ENCODE measurements at regions not wholly inside any gene's neighbourhood (a gene's known extent, or its start where the extent isn't known, plus 50 kb on each side); places are given as distances from the start of the nearest gene placed in this dataset.

DNA sequence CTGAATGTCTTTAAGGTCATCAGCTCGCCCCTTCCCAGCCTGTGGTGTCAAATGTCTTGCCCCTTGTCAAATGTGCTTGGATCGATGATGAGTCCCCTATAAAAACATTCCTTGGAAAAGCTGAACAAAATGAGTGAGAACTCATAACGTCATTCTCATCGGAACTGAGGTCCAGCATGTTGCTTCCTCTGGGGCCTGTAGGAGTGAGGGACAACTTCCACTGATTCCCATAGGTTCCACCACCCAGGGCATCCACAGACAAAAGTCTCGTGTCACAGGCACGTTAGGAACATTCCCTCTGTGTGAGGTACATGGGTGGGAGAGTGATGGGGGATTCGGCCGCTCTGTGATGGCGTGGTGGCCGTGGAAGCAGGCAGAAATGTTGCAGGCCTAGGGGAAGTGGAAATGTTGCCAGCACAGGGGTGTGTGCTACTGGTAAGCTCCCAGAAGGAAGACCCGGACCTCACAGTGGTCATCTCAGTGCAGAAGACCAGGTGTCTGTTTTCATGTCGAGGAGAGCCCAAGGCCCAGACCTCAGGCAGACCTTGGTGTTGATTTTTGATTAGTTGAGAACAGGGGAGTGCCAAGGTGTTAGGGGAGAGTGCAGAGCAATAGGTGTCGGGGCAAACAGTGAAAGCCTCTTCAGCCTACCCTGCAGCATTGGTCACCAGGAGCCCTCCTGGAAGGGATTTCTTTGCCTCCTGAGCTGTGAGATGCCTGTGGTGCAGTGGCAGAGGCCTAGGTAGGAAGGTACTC is 96.8 kb downstream of the SNRPN start:
- ChIA-PET CTCF (no interaction called here), POLR2A (no interaction called here)

DNA sequence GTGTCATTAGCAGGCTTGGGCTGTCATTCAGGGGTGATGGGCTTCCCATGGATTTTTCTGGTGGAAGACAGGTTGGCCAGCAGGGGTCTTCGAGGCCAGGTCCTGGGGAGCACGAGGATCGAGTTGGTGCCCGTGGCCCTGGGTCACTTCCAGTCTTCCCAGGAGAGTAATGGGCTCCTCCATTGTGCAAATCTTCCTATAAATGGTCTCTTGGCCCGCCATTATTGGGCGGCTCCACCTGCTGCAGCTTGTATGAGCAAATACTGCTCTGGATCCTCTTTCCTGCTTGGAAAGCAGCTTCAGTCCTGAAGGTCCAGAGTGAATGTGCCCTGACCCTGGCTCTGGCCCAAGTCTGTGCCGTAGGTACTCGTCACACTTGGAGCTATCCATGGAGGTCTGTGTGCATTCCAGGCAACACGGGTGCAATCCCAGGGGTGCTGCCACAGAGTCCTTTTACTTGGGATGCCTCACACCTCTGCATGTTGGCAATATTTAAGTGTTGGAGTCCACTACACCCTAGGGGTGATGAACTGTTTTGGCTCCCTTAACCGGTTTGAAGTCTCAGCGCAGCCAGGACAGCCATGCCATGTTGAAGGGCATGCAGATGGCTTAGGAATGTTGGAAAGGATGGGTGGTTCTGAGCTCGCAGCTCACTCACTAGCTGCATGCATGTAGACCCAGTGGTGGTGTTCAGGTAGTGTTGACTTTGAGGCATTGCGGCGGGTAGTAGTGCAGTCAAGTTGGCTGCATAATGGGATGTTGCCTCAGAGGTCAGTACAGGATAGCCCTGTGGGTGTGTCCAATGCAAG is 97.6 kb downstream of the SNRPN start:
- ChIA-PET POLR2A (no interaction called here), CTCF (no interaction called here)

DNA sequence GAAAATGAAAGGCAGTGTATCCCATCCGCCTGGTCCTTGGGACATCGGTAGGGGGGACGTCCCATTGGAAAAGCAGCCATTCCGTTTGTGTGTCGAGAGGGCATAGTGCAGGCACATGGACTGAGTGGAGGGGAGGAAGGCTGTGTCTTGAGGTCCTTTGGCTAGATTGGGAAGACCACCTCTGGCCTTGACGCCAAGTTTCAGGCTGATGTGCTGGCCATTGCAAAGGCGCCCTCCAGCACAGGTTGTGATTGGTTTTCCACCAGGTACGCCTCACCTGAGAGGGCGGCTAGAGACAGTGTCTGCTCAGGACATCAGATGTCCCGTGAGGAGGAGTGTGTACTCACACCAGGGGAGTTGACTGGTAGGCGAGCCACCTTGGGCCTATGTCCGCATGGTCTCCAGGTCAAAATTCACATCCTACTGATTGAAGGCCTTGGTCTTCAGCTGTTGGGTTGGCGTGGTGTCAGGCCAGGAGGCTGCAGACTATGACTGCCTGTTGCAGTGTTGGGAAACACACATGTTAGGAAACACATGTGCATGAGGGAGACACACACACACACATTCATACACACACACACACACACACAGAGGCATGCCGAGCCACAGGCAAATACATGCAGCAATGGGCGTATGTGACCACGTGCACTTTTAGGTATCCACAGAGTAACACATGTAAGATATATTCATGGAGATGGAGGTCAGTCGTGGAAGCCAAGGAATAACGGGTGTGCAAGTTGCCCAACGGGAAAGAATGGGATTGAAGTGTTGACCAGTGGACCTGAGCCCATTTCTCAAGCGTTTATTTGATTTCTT is 98.4 kb downstream of the SNRPN start:
- ChIA-PET POLR2A (no interaction called here), CTCF (no interaction called here)

DNA sequence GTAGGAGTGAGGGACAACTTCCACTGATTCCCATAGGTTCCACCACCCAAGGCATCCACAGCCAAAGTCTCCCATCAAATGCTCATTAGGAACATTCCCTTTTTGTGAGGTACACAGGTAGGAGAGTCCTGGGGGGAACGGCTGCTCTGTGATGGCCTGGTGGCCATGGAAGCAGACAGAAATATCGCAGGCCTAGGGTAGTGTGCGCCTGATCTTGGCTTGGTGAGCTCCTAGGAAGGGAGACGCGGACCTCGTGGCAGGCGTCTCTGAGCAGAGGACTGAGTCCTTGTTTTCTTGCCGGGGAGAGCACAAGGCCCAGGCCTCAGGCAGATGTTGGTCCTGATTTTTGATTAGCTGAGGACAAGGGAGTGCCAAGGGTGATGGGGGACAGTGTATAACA is 99.5 kb downstream of the SNRPN start:
- POLR2A ChIA-PET, result no interaction called here
- CTCF ChIA-PET, result no interaction called here

DNA sequence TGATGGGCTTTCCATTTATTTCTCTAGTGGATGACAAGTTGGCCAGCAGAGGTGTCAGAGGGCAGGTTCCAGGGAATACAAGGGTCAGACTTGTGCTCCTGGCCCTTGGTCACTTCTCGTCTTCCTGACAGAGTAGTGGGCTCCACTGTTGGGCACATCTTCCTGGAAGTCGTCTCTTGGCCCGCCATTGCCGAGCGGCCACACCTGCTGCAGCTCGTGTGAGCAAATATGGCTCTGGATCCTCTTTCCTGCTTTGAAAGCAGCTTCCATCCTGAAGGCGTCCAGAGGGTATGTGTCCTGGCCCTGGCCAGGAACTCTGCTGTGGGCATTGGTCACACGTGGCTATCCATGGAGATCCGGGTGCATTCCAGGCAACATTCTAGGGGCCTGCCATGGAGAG is 100.2 kb downstream of the SNRPN start:
- POLR2A ChIA-PET, result no interaction called here
- CTCF ChIA-PET, result no interaction called here

DNA sequence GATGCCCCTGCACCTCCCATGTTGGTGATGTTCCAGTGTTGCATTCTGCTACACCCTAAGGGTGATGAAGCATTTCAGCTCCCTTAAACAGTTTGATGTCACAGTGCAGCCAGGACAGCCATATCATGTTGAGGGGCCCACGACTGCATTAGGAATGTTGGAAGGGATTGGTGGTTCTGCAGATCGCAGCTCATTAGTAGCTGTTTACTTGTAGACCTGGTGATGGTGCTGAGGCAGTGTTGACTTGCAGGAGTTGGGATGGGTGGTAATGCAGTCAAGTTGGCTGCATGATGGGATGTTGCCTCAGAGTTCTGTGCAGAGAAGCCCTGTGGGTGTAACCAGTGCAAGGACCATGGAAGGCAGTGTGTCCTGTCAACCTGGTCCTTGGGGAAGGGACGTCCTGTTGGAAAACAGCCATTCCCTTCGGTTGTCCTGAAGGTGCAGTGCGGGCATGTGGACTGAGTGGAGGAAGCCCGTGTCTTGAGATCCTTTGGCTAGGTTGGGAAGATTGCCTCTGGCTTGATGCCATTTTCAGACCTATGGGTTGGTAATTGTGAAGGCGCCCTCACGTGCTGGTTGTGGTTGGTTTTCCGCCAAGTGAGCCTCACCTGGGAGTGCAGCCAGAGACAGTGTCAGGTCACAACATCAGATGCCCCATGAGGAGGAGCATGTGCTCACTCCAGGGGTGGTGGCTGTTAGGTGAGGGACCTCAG is 100.7 kb downstream of the SNRPN start:
- POLR2A ChIA-PET, result no interaction called here
- CTCF ChIA-PET, result no interaction called here

DNA sequence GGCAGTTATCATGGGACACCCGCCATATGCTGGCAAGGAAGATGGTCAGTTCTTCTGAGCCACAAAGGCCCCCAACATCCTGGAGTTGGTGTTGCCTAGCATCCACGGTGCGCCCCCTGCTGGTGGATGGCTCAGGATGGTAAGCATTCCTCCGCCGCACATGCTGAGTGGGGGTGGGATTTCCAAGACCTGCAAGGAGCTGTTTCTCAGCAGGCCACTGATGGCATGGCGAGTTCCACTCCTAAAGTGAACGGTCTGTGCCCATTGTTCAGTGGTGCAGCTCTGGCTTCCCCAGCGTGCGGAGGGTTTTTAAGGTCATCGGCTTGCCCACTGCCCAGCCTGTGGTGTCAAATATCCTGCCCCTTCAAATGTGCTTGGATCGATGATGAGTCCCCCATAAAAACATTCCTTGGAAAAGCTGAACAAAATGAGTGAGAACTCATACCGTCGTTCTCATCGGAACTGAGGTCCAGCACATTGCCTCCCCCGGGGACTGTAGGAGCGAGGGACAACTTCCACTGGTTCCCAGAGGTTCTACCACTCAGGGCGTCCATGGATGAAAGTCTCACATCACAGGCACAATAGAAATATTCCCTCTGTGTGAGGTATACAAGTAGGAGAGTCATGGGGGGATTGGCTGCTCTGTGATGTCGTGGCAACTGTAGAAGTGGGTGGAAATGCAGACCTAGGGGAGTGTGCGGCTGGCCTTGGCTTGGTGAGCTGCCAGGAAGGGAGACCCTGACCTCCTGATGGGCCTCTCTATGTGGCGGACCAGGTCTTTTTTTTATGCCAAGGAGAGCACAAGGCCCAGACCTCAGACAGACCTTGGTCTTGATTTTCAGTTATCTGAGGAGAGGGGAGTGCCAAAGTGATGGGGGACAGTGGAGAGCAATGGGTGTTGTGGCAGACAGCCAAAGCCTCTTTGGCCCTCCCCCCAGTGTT is 102.0 kb downstream of the SNRPN start:
- POLR2A ChIA-PET, result no interaction called here
- CTCF ChIA-PET, result no interaction called here

DNA sequence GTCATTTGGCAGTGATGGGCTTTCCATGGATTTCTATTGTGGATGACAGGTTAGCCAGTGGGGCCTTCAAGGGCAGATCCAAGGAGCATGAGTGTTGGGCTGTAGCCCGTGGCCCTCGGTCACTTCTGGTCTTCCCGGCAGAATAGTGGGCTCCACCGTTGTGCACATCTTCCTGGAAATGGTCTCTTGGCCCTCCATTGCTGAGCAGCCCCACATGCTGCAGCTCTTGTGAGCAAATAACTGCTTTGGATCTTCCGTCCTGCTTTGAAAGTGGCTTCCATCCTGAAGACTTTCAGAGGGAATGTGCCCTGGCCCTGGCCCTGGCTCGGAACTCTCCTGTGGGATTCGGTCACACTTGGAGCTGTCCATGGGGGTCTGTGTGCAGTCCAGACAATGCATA is 102.8 kb downstream of the SNRPN start:
- CTCF ChIA-PET, result no interaction called here
- POLR2A ChIA-PET, result no interaction called here

DNA sequence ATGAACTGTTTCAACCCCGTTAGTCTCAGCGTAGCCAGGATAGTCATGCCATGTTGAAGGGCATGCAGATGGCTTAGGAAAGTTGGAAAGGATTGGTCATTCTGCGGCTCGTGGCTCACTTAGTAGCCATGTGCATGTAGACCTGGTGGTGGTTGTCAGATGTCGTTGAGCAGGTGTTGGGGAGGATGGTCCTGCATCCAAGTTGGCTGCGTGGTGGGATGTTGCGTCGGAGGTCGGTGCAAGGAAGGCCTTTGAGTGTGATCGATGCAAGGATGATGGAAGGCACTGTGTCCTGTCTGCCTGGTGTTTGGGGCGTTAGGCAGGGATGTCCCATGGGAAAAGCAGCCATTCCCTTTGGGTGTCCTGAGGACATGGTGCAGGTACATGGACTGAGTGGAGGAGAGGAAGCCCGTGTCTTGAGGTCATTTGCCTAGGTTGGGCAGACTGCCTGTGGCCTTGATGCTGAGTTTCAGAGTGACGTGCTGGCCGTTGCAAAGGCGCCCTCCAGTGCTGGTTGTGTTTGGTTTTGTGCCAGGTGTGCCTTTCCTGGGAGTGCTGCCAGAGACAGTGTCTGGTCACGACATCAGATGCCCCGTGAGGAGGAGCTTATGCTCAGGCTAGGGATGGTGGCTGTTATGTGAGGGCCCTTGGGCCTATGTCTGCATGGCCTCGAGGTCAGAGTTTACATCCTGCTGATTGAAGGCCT is 103.4 kb downstream of the SNRPN start:
- POLR2A ChIA-PET, result no interaction called here
- CTCF ChIA-PET, result no interaction called here

DNA sequence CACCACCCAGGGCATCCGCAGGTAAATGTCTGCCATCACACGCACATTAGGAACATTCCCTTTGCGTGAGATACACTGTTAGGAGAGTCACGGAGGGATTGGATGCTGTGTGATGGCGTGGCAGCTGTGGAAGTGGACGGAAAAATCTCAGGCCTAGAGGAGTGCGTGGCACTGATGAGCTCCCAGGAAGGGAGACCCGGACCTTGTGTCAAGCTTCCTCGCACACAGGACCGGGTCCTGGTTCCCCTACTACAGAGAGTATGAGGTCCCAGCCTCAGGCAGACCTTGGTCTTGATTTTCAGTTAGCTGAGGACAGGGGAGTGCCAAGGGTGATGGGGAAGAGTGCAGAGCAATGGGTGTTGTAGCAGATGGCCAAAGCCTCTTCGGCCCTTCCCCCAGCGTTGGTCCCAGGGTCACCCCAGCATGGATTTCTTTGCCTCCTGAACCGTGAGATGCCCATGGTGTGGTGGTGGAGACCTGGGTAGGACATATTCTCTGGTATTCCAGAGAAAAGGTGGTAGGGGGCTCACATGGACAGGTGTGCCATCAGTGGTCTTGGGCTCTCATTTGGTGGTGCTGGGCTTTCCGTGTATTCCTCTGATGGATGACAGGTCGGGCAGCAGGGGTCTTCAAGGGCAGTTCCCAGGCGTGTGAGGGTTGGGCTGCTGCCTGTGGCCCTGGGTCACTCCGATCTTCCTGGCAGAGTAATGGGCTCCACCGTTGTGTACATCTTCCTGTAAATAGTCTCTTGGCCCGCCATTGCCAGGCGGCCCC is 105.1 kb downstream of the SNRPN start:
- CTCF ChIA-PET, result no interaction called here
- POLR2A ChIA-PET, result no interaction called here

DNA sequence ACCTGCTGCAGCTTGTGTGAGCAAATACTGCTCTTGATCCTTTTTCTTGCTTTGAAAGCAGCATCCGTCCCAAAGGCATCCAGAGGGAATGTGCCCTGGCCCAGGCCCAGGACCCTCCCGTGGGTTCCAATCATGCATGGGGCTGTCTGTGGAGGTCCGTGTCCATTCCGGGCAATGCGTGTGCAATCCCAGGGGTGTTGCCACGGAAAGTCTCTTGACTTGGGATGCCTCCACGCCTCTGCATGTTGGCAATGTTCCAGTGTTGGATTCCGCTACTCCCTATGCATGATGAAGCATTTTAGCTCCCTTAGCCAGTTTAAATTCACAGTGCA is 105.7 kb downstream of the SNRPN start:
- ChIA-PET CTCF (no interaction called here), POLR2A (no interaction called here)

DNA sequence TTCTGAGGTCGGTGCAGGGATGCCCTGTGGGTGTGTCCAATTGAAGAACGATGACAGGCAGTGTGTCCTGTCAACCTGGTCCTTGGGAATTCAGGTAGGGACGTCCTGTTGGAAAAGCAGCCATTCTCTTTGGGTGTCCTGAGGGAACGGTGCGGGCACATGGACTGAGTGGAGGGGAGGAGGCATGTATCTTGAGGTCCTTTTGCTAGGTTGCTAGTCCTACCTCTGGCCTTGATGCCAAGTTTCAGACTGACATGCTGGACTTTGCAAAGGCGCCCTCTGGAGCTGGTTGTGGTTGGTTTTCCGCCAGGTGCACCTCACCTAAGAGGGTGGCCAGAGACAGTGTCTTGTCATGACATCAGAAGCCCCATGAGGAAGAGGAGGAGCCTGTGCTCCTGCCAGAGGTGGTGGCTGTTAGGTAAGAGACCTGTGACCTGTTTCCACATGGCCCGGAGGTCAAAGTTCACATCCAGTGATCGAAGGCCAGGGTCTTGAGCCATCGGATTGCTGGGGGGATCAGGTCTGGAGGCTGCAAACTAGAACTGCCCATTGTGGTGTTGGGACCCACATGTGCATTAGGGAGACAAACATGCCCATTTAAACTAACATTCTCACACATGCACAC is 106.3 kb downstream of the SNRPN start:
- ChIA-PET POLR2A (no interaction called here), CTCF (no interaction called here)

DNA sequence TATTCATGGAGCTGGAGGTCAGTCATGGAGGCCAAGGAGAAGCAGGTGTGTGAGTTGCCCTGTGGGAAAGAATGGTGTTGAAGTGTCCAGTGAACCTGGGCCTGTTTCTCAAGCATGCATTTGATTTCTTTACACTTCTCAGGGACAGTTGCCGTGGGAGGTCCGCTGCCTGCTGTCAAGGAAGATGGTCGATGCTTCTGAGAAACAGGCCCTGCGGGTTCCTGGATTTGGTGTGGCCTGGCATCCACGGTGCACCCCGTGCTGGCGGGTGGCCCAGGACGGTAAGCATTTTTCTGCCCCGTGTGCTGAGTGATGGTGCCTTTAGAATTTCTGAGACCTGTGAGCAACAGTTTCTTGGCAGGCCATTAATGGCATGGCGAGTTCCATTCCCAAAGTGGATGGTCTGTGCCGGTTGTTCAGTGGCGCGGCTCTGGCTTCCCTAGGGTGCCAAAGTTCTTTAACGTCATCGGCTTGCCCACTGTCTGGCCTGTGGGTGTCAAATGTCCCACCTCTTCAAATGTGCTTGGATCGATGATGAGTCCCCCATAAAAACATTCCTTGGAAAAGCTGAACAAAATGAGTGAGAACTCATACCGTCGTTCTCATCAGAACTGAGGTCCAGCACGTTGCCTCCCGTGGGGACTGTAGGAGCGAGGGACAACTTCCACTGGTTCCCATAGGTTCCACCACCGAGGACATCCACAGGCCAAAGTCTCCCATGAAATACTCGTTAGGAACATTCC is 107.2 kb downstream of the SNRPN start:
- POLR2A ChIA-PET, result no interaction called here
- CTCF ChIA-PET, result no interaction called here

DNA sequence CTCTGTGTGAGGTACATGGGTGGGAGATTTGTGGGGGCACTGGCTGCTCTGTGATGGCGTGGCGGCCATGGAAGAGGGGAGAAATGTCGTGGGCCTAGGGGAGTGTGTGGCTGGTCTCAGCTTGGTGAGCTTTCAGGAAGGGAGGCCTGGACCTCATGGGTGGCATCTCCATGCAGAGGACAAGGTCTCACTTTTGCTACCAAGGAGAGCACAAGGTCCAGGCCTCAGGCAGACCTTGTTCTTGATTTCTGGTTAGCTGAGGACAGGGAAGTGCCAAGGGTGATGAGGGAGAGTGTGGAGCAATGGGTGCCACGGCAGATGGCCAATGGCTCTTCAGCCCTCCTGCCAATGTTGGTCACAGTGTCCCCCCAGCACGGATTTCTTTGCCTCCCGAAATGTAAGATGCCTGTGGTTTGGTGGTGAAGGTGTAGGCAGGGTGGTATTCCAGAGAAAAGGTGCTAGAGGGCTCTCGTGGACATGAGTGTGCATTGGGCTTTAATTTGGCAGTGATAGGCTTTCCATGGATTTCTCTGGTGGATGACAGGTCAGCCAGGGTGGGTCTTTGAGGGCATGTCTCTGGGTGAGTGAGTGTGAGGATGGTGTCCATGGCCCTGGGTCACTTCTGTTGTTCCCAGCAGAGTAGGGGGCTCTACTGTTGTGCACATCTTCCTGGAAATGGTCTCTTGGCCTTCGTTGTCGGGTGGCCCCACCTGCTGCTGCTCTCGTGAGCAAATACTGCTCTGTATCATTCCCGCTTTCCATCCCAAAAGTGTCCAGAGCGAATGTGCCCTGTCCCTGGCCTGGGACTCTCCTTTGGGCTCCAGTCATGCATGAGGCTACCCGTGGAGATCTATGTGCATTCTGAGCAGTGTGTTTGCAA is 108.0 kb downstream of the SNRPN start:
- POLR2A ChIA-PET, result no interaction called here

DNA sequence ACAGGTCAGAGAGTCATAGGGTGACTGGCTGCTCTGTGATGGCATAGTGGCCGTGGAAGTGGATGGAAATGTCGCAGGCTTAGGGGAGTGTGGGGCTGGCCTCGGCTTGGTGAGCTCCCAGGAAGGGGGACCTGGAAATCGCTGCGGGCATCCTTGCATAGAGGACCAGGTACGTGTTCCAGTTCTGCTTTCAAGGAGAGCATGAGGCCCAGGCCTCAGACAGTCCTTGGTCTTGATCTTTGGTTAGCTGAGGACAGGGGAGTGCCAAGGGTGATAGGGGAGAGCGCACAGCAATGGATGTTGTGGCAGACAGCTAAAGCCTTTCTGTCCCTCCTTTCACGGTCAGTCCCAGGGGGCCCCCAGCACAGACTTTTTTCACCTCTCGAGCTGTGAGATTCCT is 110.5 kb downstream of the SNRPN start:
- ChIA-PET CTCF (no interaction called here), POLR2A (no interaction called here)

More for the DNA sequence above, 108.0 kb downstream of the SNRPN start:
- CTCF ChIA-PET, result no interaction called here

DNA sequence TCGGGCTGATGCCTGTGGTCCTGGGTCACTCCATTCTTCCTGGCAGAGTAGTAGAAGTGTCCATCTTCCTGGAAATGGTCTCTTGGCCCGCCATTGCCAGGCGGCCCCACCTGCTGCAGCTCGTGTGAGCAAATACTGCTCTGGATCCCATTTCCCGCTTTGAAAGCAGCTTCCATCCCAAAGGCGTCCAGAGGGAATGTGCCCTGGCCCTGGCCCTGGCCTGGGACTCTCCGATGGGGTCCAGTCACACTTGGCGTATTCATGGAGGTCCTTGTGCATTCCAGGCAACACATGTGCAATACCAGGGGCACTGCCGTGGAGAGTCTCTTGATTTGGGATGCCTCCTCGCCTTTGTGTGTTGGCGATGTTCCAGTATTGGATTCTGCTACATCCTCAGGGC is 111.1 kb downstream of the SNRPN start:
- ChIA-PET CTCF (no interaction called here), POLR2A (no interaction called here)

Data from activated CD8-positive, alpha-beta memory T cell treated with anti-CD3 and anti-CD28 coated beads for 36 hours (primary cell).